ENCODE measurements at regions not wholly inside any gene's neighbourhood (a gene's known extent, or its start where the extent isn't known, plus 50 kb on each side); places are given as distances from the start of the nearest gene placed in this dataset.

GRCh38 chr19:30144802-30145201, 202.8 kb downstream of the URI1 start:
- Mint-ChIP-seq H3K27ac (no peak overlapping the region), H3K4me3 (no peak overlapping the region), H3K4me1 (ENCODE audit: low read depth) (no peaks in the 10 kb centered on the region), H3K36me3 (ENCODE audit: low read depth) (no peaks in the 10 kb centered on the region), H3K27me3 (ENCODE audit: low read depth) (no peaks in the 10 kb centered on the region), H3K9me3 (no peaks in the 10 kb centered on the region)
- DNase-seq = no peak
- intact Hi-C loops (cut with micrococcal nuclease) = no loop called here
- CTCF ChIA-PET = no interaction called here

- no peaks in the 10 kb centered on the region for H3K36me3 Mint-ChIP-seq (ENCODE audit: low read depth)
- no peak overlapping the region for H3K4me3 Mint-ChIP-seq
- CTCF ChIA-PET = interaction anchor here (0.6 kb wide), 1 partner anchor 38 kb away, joined by 3 read pairs; no protein-coding TSS in a partner anchor
- H3K9me3 Mint-ChIP-seq = no peaks in the 10 kb centered on the region
- intact Hi-C loops (cut with micrococcal nuclease) = no loop called here
- DNase-seq = no peak
- no peaks in the 10 kb centered on the region for H3K27me3 Mint-ChIP-seq (ENCODE audit: low read depth)
- no peak overlapping the region for H3K27ac Mint-ChIP-seq
- H3K4me1 Mint-ChIP-seq (ENCODE audit: low read depth) = no peaks in the 10 kb centered on the region
Observed at GRCh38 chr19:30145467-30145866, 203.4 kb downstream of the URI1 start.

- no peaks in the 10 kb centered on the region for H3K36me3 Mint-ChIP-seq (ENCODE audit: low read depth)
- CTCF ChIA-PET = no interaction called here
- no peaks in the 10 kb centered on the region for H3K27me3 Mint-ChIP-seq (ENCODE audit: low read depth)
- no peak for DNase-seq
- no peaks in the 10 kb centered on the region for H3K4me1 Mint-ChIP-seq (ENCODE audit: low read depth)
- H3K27ac Mint-ChIP-seq = no peak overlapping the region
- intact Hi-C loops (cut with micrococcal nuclease) = no loop called here
- no peaks in the 10 kb centered on the region for H3K9me3 Mint-ChIP-seq
- no peak overlapping the region for H3K4me3 Mint-ChIP-seq
Observed at GRCh38 chr19:30146346-30146745, 204.3 kb downstream of the URI1 start.

- no peaks in the 10 kb centered on the region for H3K4me1 Mint-ChIP-seq (ENCODE audit: low read depth)
- CTCF ChIA-PET = no interaction called here
- no peak overlapping the region for H3K4me3 Mint-ChIP-seq
- no peaks in the 10 kb centered on the region for H3K36me3 Mint-ChIP-seq (ENCODE audit: low read depth)
- H3K27me3 Mint-ChIP-seq (ENCODE audit: low read depth) = no peaks in the 10 kb centered on the region
- DNase-seq = no peak
- intact Hi-C loops (cut with micrococcal nuclease) = no loop called here
- H3K9me3 Mint-ChIP-seq = no peaks in the 10 kb centered on the region
- no peak overlapping the region for H3K27ac Mint-ChIP-seq
Observed at GRCh38 chr19:30148039-30148790, 206.2 kb downstream of the URI1 start.

GRCh38 chr19:30148803-30149202, 206.8 kb downstream of the URI1 start:
- Mint-ChIP-seq H3K4me1 (ENCODE audit: low read depth) (no peaks in the 10 kb centered on the region), H3K4me3 (no peak overlapping the region)

GRCh38 chr19:30149300-30149699, 207.3 kb downstream of the URI1 start:
- H3K27ac Mint-ChIP-seq = no peak overlapping the region
- no peaks in the 10 kb centered on the region for H3K4me1 Mint-ChIP-seq (ENCODE audit: low read depth)
- no peaks in the 10 kb centered on the region for H3K27me3 Mint-ChIP-seq (ENCODE audit: low read depth)
- H3K36me3 Mint-ChIP-seq (ENCODE audit: low read depth) = no peaks in the 10 kb centered on the region
- intact Hi-C loops (cut with micrococcal nuclease) = no loop called here
- no peak for DNase-seq
- no peak overlapping the region for H3K4me3 Mint-ChIP-seq
- H3K9me3 Mint-ChIP-seq = no peaks in the 10 kb centered on the region
- CTCF ChIA-PET = no interaction called here

More at GRCh38 chr19:30148803-30149202, 206.8 kb downstream of the URI1 start:
- DNase-seq = no peak
- H3K36me3 Mint-ChIP-seq (ENCODE audit: low read depth) = no peaks in the 10 kb centered on the region
- H3K27ac Mint-ChIP-seq = no peak overlapping the region
- H3K27me3 Mint-ChIP-seq (ENCODE audit: low read depth) = no peaks in the 10 kb centered on the region
- intact Hi-C loops (cut with micrococcal nuclease) = no loop called here
- CTCF ChIA-PET = no interaction called here
- H3K9me3 Mint-ChIP-seq = no peaks in the 10 kb centered on the region

- Mint-ChIP-seq H3K4me1 (ENCODE audit: low read depth) (no peaks in the 10 kb centered on the region), H3K27ac (no peak overlapping the region), H3K9me3 (no peaks in the 10 kb centered on the region), H3K4me3 (no peak overlapping the region), H3K27me3 (ENCODE audit: low read depth) (peaks cover under 1% of the 10 kb centered on the region), H3K36me3 (ENCODE audit: low read depth) (no peaks in the 10 kb centered on the region)
- intact Hi-C loops (cut with micrococcal nuclease) = no loop called here
- no peak for DNase-seq
- CTCF ChIA-PET = no interaction called here
Observed at GRCh38 chr19:30150626-30151025, 208.6 kb downstream of the URI1 start.

GRCh38 chr19:30151081-30151480, 209.0 kb downstream of the URI1 start:
- Mint-ChIP-seq H3K27me3 (ENCODE audit: low read depth) (peaks cover 2% of the 10 kb centered on the region), H3K4me1 (ENCODE audit: low read depth) (no peaks in the 10 kb centered on the region)
- CTCF ChIA-PET = interaction anchor here (0.6 kb wide), 1 partner anchor 120 kb away, joined by 3 read pairs; no protein-coding TSS in a partner anchor

GRCh38 chr19:30152510-30153291, 210.7 kb downstream of the URI1 start:
- no peak for DNase-seq
- CTCF ChIA-PET = no interaction called here
- no peak overlapping the region for H3K4me3 Mint-ChIP-seq
- H3K4me1 Mint-ChIP-seq (ENCODE audit: low read depth) = no peaks in the 10 kb centered on the region
- H3K9me3 Mint-ChIP-seq = no peaks in the 10 kb centered on the region
- intact Hi-C loops (cut with micrococcal nuclease) = no loop called here
- no peak overlapping the region for H3K27ac Mint-ChIP-seq
- H3K27me3 Mint-ChIP-seq (ENCODE audit: low read depth) = peaks cover 5% of the 10 kb centered on the region
- H3K36me3 Mint-ChIP-seq (ENCODE audit: low read depth) = no peaks in the 10 kb centered on the region

More at GRCh38 chr19:30151081-30151480, 209.0 kb downstream of the URI1 start:
- Mint-ChIP-seq H3K4me3 (no peak overlapping the region), H3K9me3 (no peaks in the 10 kb centered on the region), H3K27ac (no peak overlapping the region), H3K36me3 (ENCODE audit: low read depth) (no peaks in the 10 kb centered on the region)
- intact Hi-C loops (cut with micrococcal nuclease) = no loop called here
- DNase-seq = no peak

GRCh38 chr19:30153326-30154210, 211.5 kb downstream of the URI1 start:
- DNase-seq = no peak
- intact Hi-C loops (cut with micrococcal nuclease) = no loop called here
- Mint-ChIP-seq H3K27ac (no peak overlapping the region), H3K9me3 (no peaks in the 10 kb centered on the region), H3K4me1 (ENCODE audit: low read depth) (no peaks in the 10 kb centered on the region), H3K27me3 (ENCODE audit: low read depth) (peaks cover 5% of the 10 kb centered on the region), H3K4me3 (no peak overlapping the region), H3K36me3 (ENCODE audit: low read depth) (no peaks in the 10 kb centered on the region)
- CTCF ChIA-PET = no interaction called here

GRCh38 chr19:30154410-30154809, 212.4 kb downstream of the URI1 start:
- DNase-seq = no peak
- no peak overlapping the region for H3K4me3 Mint-ChIP-seq
- H3K36me3 Mint-ChIP-seq (ENCODE audit: low read depth) = no peaks in the 10 kb centered on the region
- H3K4me1 Mint-ChIP-seq (ENCODE audit: low read depth) = no peaks in the 10 kb centered on the region
- CTCF ChIA-PET = no interaction called here
- no peaks in the 10 kb centered on the region for H3K9me3 Mint-ChIP-seq
- intact Hi-C loops (cut with micrococcal nuclease) = no loop called here
- H3K27ac Mint-ChIP-seq = no peak overlapping the region
- peaks cover 5% of the 10 kb centered on the region for H3K27me3 Mint-ChIP-seq (ENCODE audit: low read depth)

GRCh38 chr19:30155381-30156200, 213.6 kb downstream of the URI1 start:
- Mint-ChIP-seq H3K27me3 (ENCODE audit: low read depth) (peaks cover 5% of the 10 kb centered on the region), H3K4me1 (ENCODE audit: low read depth) (no peaks in the 10 kb centered on the region), H3K27ac (no peak overlapping the region), H3K36me3 (ENCODE audit: low read depth) (no peaks in the 10 kb centered on the region), H3K4me3 (no peak overlapping the region), H3K9me3 (no peaks in the 10 kb centered on the region)
- no peak for DNase-seq
- CTCF ChIA-PET = no interaction called here
- intact Hi-C loops (cut with micrococcal nuclease) = no loop called here
